ENCODE measurements at regions not wholly inside any gene's neighbourhood (a gene's known extent, or its start where the extent isn't known, plus 50 kb on each side); places are given as distances from the start of the nearest gene placed in this dataset.
"Not testable (repeated sequence)": the region's sequence is repeated elsewhere in the genome, so short reads cannot be mapped to it uniquely, and the experiment has no call there.

DNA sequence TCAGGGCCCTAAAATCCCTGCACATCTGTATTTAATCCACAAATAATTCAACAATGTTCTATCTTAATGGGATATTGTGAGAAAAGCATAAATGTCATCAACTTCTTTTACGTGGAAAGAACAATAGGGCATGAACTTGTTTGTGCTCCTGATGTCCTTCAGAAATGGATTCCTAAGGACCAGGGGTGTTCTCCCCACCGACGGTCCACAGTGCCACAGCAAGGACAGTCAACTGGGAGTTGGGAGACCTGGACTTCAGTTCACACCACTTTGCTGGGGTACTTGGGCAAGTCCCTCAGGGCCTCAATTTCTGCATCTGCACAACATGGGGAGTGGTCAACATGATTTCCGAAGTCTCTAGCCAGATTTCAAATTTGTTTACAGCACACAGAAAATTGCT, 908.4 kb downstream of the RPIA start:
- TF ChIP-seq, protein P1, sequence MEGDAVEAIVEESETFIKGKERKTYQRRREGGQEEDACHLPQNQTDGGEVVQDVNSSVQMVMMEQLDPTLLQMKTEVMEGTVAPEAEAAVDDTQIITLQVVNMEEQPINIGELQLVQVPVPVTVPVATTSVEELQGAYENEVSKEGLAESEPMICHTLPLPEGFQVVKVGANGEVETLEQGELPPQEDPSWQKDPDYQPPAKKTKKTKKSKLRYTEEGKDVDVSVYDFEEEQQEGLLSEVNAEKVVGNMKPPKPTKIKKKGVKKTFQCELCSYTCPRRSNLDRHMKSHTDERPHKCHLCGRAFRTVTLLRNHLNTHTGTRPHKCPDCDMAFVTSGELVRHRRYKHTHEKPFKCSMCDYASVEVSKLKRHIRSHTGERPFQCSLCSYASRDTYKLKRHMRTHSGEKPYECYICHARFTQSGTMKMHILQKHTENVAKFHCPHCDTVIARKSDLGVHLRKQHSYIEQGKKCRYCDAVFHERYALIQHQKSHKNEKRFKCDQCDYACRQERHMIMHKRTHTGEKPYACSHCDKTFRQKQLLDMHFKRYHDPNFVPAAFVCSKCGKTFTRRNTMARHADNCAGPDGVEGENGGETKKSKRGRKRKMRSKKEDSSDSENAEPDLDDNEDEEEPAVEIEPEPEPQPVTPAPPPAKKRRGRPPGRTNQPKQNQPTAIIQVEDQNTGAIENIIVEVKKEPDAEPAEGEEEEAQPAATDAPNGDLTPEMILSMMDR (IDR thresholded peaks at IDR 0.05): not testable (repeated sequence)
- TF ChIP-seq EZH2 (IDR thresholded peaks at IDR 0.05; ENCODE audit: borderline replicate concordance, insufficient read depth, low read depth, low read length, poor library complexity, severe bottlenecking): not testable (repeated sequence)

Data from B cell (primary cell).